Upper lobe of left lung (tissue), 4 donors: ENCODE measurements at regions not wholly inside any gene's neighbourhood (a gene's known extent, or its start where the extent isn't known, plus 50 kb on each side); places are given as distances from the start of the nearest gene placed in this dataset.

Source experiments
- EP300 ChIP-seq, 4 donors: sonication (generic); formaldehyde crosslinking; IDR thresholded peaks; one replicate each; pipeline ENCODE4 v1.5.1; 2017; ENCODE audit warnings: antibody characterized with exemption in 4 of 4, control low read depth in 2 of 4
- POLR2A ChIP-seq, 4 donors: fragments of 450-650 bp; IDR thresholded peaks; one replicate each; pipeline ENCODE4 v1.5.1; 2016 to 2017; ENCODE audit warnings: antibody characterized with exemption in 4 of 4, mild to moderate bottlenecking in 2 of 4
- POLR2AphosphoS5 ChIP-seq, 2 donors: sonication (generic); formaldehyde crosslinking; IDR thresholded peaks; one replicate each; pipeline ENCODE4 v1.5.1; 2017; ENCODE audit warnings: antibody characterized with exemption in 2 of 2
- TF ChIP-seq, protein P1 (sequence below), 6 experiments: fragments of 450-650 bp in 4 of 6; fragments of 200-600 bp in 2 of 6; sonication (generic) in 2 of 6; IDR thresholded peaks; one replicate each; pipeline ENCODE4 v1.5.1; 2016 to 2019; ENCODE audit warnings: antibody characterized with exemption in 6 of 6

DNA sequence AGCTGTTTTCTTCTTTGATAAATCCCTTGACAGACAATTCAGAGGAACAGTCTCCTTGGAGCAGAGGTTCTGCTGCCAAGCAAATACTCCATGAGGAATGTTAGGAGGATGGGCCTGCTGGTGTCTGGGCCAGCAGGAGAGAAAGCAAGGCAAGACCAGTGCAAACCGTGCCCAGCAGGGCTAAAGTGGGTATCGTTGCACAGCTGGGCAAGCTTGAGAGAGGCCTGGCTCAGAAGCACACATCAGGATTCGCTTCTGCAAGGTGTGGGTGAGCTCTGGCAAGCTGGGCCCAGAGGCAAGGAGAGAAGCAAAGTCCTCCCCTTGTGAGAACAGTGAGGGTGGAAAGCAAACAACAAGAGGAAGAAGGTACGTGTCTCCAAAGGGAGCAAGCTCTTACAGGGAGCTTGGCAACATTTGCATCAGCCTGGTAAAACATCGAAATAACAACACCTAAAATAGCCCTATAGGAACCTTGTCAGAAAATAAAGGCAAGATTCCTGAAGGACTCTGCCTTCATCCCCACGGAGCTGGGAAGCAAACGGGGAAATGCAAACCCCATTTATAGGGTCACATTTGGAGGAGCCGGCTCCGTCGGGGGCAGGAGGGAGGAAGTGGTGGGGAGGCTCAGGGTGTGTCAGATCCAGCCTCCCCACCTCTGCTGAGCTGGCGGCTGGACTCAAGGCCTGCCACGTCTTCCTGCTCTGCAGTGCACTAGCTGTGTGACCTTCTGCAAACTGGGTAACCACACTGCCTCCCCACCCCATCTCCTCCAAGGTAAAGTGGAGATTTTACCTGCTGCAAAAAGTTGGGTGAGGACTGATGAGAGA, 62.3 kb upstream of the HIVEP3 start:
- TF ChIP-seq EP300 (IDR thresholded peaks at IDR 0.05) (no peak), POLR2A (IDR thresholded peaks at IDR 0.05) (no peak), POLR2AphosphoS5 (IDR thresholded peaks at IDR 0.05) (no peak)
- TF ChIP-seq, protein P1, sequence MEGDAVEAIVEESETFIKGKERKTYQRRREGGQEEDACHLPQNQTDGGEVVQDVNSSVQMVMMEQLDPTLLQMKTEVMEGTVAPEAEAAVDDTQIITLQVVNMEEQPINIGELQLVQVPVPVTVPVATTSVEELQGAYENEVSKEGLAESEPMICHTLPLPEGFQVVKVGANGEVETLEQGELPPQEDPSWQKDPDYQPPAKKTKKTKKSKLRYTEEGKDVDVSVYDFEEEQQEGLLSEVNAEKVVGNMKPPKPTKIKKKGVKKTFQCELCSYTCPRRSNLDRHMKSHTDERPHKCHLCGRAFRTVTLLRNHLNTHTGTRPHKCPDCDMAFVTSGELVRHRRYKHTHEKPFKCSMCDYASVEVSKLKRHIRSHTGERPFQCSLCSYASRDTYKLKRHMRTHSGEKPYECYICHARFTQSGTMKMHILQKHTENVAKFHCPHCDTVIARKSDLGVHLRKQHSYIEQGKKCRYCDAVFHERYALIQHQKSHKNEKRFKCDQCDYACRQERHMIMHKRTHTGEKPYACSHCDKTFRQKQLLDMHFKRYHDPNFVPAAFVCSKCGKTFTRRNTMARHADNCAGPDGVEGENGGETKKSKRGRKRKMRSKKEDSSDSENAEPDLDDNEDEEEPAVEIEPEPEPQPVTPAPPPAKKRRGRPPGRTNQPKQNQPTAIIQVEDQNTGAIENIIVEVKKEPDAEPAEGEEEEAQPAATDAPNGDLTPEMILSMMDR (IDR thresholded peaks at IDR 0.05): no peak
